ENCODE measurements at regions not wholly inside any gene's neighbourhood (a gene's known extent, or its start where the extent isn't known, plus 50 kb on each side); places are given as distances from the start of the nearest gene placed in this dataset.
A peak's percentile ranks its signal among the peaks of the same experiment; 100 is the strongest.

DNA sequence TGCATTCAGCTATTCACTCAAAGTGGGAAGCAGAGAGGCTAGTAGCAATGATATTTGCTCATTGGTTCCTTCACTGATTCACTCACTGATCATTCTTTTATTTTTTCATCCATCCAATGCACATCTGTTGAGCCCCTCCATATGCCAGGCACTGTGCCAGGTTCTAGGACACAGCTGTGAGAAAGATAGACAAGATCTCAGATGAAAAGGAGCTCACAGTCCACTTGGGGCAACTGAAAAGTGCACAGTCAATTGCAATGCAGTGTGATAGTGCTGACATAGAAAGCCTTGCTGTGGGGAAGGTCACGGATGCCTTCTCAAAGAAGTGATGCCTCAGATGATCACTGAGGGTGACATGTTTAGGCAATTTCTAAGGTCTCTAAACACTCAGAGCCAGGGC, 262.3 kb downstream of the PTEN start:
- H3K27ac ChIP-seq = no peak overlapping the region
- TF ChIP-seq, protein P1, sequence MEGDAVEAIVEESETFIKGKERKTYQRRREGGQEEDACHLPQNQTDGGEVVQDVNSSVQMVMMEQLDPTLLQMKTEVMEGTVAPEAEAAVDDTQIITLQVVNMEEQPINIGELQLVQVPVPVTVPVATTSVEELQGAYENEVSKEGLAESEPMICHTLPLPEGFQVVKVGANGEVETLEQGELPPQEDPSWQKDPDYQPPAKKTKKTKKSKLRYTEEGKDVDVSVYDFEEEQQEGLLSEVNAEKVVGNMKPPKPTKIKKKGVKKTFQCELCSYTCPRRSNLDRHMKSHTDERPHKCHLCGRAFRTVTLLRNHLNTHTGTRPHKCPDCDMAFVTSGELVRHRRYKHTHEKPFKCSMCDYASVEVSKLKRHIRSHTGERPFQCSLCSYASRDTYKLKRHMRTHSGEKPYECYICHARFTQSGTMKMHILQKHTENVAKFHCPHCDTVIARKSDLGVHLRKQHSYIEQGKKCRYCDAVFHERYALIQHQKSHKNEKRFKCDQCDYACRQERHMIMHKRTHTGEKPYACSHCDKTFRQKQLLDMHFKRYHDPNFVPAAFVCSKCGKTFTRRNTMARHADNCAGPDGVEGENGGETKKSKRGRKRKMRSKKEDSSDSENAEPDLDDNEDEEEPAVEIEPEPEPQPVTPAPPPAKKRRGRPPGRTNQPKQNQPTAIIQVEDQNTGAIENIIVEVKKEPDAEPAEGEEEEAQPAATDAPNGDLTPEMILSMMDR (IDR thresholded peaks at IDR 0.05) = no peak
- TF ChIP-seq ZFX (IDR thresholded peaks at IDR 0.05; ENCODE audit: borderline replicate concordance) = no peak

DNA sequence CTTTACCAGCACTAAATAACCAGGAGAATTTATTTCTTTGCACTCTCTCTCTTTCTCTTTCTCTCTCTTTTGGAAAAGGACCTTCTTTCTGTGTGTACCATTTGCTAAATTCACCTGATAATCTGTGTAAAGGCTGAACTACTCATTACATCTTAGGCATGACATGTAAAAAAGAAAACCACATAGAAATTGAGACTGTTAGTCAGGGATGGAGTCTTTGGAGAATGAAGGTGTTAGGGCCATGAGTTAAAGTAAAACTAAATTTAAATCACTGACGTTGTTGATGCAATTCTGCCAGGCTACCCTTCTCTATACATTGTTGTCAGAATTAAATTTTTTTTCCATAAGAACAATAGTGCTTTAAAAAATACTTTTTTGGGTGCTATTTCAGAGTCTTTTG, 263.3 kb downstream of the PTEN start:
- no peak overlapping the region for H3K27ac ChIP-seq
- TF ChIP-seq, protein P1 (IDR thresholded peaks at IDR 0.05) = no peak
- no peak for TF ChIP-seq ZFX (IDR thresholded peaks at IDR 0.05; ENCODE audit: borderline replicate concordance)

DNA sequence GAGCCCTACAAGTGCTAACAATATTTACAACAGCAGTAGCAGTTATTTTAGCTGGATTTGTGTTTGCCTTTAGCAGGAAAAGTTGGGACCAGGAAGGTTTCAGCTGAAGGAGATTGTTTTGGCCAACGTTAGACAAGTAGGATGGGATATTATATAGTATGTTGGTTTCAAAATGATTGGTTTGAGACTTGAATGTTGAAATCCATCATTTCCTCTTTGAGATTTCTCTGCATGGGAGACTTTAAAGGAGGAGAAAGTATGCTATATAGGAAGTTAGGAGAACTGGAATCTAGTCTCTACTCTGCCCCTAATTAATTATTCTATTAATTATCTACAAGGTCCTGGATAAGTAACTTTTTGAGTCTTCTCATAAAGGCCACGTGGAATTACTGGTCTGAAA, 263.8 kb downstream of the PTEN start:
- no peak overlapping the region for H3K27ac ChIP-seq
- TF ChIP-seq, protein P1 (IDR thresholded peaks at IDR 0.05) = no peak
- TF ChIP-seq ZFX (IDR thresholded peaks at IDR 0.05; ENCODE audit: borderline replicate concordance) = no peak

DNA sequence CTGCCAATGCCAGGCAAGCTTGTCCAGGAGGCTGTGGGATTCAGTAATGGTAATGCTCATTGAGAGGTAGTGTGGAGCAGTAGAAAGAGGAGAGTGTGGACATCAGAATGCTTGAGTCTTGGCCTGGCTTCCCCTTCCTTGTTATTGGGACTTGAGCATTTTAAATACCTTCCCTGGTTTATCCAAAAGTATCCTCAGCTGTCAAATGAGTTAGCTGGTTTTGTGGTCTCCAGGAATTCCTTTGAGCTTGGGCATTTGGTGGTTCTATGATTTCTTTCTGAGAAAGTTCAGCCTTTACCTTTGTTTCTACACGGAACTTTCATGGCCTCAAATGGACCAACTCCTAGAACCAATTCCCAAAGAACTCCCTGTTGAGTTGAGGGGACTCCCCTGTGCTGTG, 264.3 kb downstream of the PTEN start:
- TF ChIP-seq, protein P1 (IDR thresholded peaks at IDR 0.05) = no peak
- TF ChIP-seq ZFX (IDR thresholded peaks at IDR 0.05; ENCODE audit: borderline replicate concordance) = no peak
- no peak overlapping the region for H3K27ac ChIP-seq

DNA sequence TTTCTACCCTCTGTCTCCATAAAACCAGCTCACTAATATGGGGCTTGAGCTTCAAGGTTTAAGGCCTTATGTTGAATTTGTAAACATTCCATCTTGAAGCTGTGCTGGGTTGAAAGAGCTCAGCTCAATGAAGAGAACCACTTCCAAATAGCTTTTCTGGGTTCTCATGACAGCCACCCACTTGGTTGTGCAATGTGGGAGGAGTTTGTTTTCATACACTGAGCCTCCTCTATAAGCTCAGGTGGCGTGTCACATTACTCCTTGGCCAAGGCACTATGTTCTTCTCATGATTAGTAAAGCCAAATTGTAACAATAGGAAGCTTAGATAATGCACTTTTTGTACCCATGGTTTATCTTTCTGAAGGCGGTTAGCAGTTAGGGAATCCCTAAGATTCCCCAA, 265.6 kb downstream of the PTEN start:
- TF ChIP-seq, protein P1 (IDR thresholded peaks at IDR 0.05) = no peak
- TF ChIP-seq ZFX (IDR thresholded peaks at IDR 0.05; ENCODE audit: borderline replicate concordance) = no peak
- no peak overlapping the region for H3K27ac ChIP-seq

DNA sequence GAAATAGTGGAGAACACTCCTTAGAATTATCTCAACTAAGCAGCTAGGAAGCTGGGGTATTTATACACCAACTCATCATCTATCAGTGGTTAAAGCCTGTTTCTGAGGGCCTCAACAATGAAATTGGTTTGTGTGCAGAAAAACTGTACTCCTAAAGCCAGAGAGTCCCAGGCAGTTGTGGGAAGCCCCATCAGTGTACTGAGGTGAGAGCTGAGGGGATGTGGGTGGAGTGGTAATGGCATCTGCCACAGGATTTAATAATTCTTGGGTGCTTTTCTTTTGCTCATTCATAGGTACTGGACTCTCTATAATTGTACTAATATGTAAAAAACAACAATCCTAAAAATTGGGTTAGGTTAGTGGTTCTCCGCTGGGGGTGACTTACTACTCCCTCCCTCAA, 267.5 kb downstream of the PTEN start:
- TF ChIP-seq, protein P1 (IDR thresholded peaks at IDR 0.05) = no peak
- no peak for TF ChIP-seq ZFX (IDR thresholded peaks at IDR 0.05; ENCODE audit: borderline replicate concordance)
- peak overlapping the region; percentile 41; the same call in 1 of the 2 replicates for H3K27ac ChIP-seq

DNA sequence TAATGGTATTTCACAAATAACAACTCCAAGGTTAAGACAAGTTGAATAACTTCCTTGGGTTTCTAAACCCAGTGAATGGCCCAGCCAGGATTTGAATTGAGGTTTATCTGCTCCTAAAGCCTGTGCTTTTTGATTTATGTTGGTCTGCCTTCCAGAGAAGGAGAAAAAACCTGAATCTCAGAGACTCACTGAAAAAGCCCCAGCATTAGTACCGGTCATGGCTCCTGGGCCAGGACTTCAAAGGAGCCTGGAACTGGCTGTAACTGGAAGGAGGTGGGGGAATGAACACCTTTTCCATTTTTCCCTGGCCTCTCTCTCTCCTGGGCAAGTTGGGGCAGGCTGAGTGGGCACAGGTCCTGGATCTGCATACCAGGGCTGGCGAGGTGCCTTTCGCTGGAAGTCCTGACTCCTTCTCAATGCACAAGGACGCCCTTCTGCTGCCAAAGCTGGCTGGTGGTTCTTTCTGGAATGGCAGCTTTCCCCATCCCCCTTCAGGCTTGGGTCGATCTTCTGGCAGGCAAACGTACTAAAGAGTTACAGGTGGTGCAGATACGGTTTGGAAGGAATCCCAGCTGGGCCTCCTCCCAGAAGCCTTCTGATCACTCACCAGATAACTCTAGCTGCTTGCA, 268.2 kb downstream of the PTEN start:
- TF ChIP-seq, protein P1 (IDR thresholded peaks at IDR 0.05) = no peak
- peak overlapping the region; percentile 41 for H3K27ac ChIP-seq

Data from 22Rv1 (cell line).